ENCODE measurements at regions not wholly inside any gene's neighbourhood (a gene's known extent, or its start where the extent isn't known, plus 50 kb on each side); places are given as distances from the start of the nearest gene placed in this dataset.

DNA sequence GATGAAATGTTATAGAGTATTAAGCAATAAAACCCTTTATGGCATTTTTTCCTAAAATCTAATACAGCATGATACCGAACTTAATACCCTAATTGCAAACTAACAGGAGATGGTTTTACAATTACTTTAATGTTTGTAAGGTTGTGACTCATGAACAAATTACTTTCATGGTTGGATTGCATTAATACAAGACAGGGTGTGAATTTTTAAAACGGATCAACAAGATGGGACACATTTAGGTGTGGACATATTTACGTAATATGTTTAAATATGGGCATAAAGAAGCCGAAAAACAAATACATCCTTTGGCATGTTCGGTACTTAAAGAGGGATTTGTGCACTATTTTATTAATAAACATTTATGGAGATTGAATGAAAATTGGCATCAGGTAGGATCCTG is 168.3 kb upstream of the SPRY2 start:
- Histone ChIP-seq H3K56ac (ENCODE audit: extremely low read depth, insufficient read depth, low read length) (no peak overlapping the region), H3K4me1 (ENCODE audit: control insufficient read depth, insufficient read depth, low read length) (no peaks in the 10 kb centered on the region), H4K8ac (ENCODE audit: low read depth in 2 of 2, low read length in 2 of 2) (no peak overlapping the region), H3K18ac (ENCODE audit: low read depth, low read length) (no peak overlapping the region), H4K5ac (ENCODE audit: low read depth, low read length) (no peak overlapping the region), H3K4me3 (ENCODE audit: insufficient read depth, low read depth, low read length) (no peak overlapping the region), H3K9me3 (ENCODE audit: control insufficient read depth, insufficient read depth, low read length) (no peaks in the 10 kb centered on the region), H4K91ac (ENCODE audit: insufficient read depth, low read depth, low read length) (no peak overlapping the region), H3K27me3 (ENCODE audit: control insufficient read depth, insufficient read depth, low read length) (no peaks in the 10 kb centered on the region), H3K36me3 (ENCODE audit: control insufficient read depth, insufficient read depth, low read length) (no peaks in the 10 kb centered on the region), H2AK9ac (replicated peaks; ENCODE audit: low read depth, low read length, poor library complexity) (no peak overlapping the region), H2BK15ac (ENCODE audit: low read depth, low read length) (no peak overlapping the region), H3K14ac (replicated peaks; ENCODE audit: low read depth, low read length) (no peak overlapping the region), H2AK5ac (ENCODE audit: low read depth, low read length) (no peak overlapping the region), H3K27ac (ENCODE audit: insufficient read depth, low read length) (no peak overlapping the region), H3K79me1 (ENCODE audit: low read depth in 1 of 2, low read length in 2 of 2) (no peaks in the 10 kb centered on the region), H2BK5ac (ENCODE audit: low read depth, low read length, poor library complexity, severe bottlenecking) (no peak overlapping the region), H3K9ac (ENCODE audit: low read depth, low read length) (no peak overlapping the region), H3K4me2 (ENCODE audit: low read depth, low read length) (no peak overlapping the region), H4K20me1 (ENCODE audit: insufficient read depth, low read length) (no peaks in the 10 kb centered on the region), H2BK20ac (ENCODE audit: low read depth, low read length) (no peak overlapping the region), H3K23ac (ENCODE audit: low read depth, low read length) (no peak overlapping the region), H3K9me1 (ENCODE audit: insufficient read depth, low read length) (no peaks in the 10 kb centered on the region), H2AFZ (replicated peaks; ENCODE audit: low read length, poor library complexity) (no peak overlapping the region), H3K4ac (ENCODE audit: low read depth, low read length) (no peak overlapping the region), H2BK120ac (ENCODE audit: low read depth, low read length) (no peak overlapping the region)
- in situ Hi-C loops (cut with MboI; ENCODE audit: low sequenced_read_pairs) (no loop called here), intact Hi-C loops (cut with micrococcal nuclease) (no loop called here), dilution Hi-C loops (cut with HindIII; ENCODE audit: low sequenced_read_pairs, unreplicated experiment) (no loop called here)
- ATAC-seq (ENCODE audit: low read depth): no peak
- ChIA-PET POLR2A (ENCODE audit: unreplicated experiment) (no interaction called here), CTCF (no interaction called here)
- TF ChIP-seq, protein P1, sequence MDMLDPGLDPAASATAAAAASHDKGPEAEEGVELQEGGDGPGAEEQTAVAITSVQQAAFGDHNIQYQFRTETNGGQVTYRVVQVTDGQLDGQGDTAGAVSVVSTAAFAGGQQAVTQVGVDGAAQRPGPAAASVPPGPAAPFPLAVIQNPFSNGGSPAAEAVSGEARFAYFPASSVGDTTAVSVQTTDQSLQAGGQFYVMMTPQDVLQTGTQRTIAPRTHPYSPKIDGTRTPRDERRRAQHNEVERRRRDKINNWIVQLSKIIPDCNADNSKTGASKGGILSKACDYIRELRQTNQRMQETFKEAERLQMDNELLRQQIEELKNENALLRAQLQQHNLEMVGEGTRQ (IDR thresholded peaks at IDR 0.05; ENCODE audit: low read depth, low read length): no peak
- TF ChIP-seq RAD21 (IDR thresholded peaks at IDR 0.05; ENCODE audit: low read length): no peak
- no peak for TF ChIP-seq RCOR1 (IDR thresholded peaks at IDR 0.05; ENCODE audit: insufficient replicate concordance, low read length)
- TF ChIP-seq MAFK (IDR thresholded peaks at IDR 0.05; ENCODE audit: low read depth, low read length): no peak
- TF ChIP-seq CTCF (conservative IDR thresholded peaks at IDR 0.05; ENCODE audit: low read depth, low read length): no peak
- TF ChIP-seq POLR2A (IDR thresholded peaks at IDR 0.05; ENCODE audit: low read depth, low read length): no peak
- no peak for TF ChIP-seq FOS (IDR thresholded peaks at IDR 0.05; ENCODE audit: low read depth, low read length)
- TF ChIP-seq NFE2L2 (IDR thresholded peaks at IDR 0.05; ENCODE audit: low read depth, low read length): no peak
- TF ChIP-seq CHD1 (IDR thresholded peaks at IDR 0.05; ENCODE audit: low read depth, low read length): no peak
- TF ChIP-seq BHLHE40 (IDR thresholded peaks at IDR 0.05; ENCODE audit: low read depth, low read length): no peak
- TF ChIP-seq RFX5 (IDR thresholded peaks at IDR 0.05; ENCODE audit: low read depth, low read length): no peak
- TF ChIP-seq CEBPB (IDR thresholded peaks at IDR 0.05; ENCODE audit: low read depth, low read length): no peak
- no peak for TF ChIP-seq SMC3 (IDR thresholded peaks at IDR 0.05; ENCODE audit: low read depth, low read length)
- TF ChIP-seq ELK1 (IDR thresholded peaks at IDR 0.05; ENCODE audit: borderline replicate concordance, low read depth, low read length): no peak
- TF ChIP-seq MXI1 (IDR thresholded peaks at IDR 0.05; ENCODE audit: borderline replicate concordance, low read depth, low read length): no peak
- TF ChIP-seq MAZ (IDR thresholded peaks at IDR 0.05; ENCODE audit: borderline replicate concordance, low read depth, low read length): no peak
- DNase-seq: no peak
- WGBS, 2 experiments (ENCODE audit: extremely low coverage in 2 of 2, insufficient read length in 1 of 2): no CpG with 5 or more reads among the region's 5 CpGs
- BruUV-seq (replicated peaks): no TSS peak

Measured in IMR-90 (cell line).